H1 (cell line): ENCODE measurements at regions not wholly inside any gene's neighbourhood (a gene's known extent, or its start where the extent isn't known, plus 50 kb on each side); places are given as distances from the start of the nearest gene placed in this dataset.

Experiments used
- CBX8 ChIP-seq: fragments of 300-800, 300-1000 bp; sonication (generic); IDR thresholded peaks from 2 replicates; pipeline ENCODE4 v1.7.1; 2016; ENCODE audit warnings: low read depth, low read length, borderline replicate concordance
- CHD1 ChIP-seq: IDR thresholded peaks from 2 replicates; pipeline ENCODE4 v1.6.1; 2012; ENCODE audit warnings: low read depth, low read length, improper control_type of control experiment
- CREB1 ChIP-seq: IDR thresholded peaks from 2 replicates; pipeline ENCODE4 v1.6.1; 2012; ENCODE audit warnings: inconsistent platforms
- NANOG ChIP-seq: IDR thresholded peaks from 2 replicates; pipeline ENCODE4 v1.6.1; 2011; ENCODE audit warnings: low read length, low read depth, mild to moderate bottlenecking, inconsistent platforms; ENCODE audit not compliant: insufficient read depth, poor library complexity, severe bottlenecking
- PHF8 ChIP-seq: fragments of 200-600 bp; sonication (generic); conservative IDR thresholded peaks from 2 replicates; pipeline ENCODE4 v1.7.1; 2012; ENCODE audit warnings: low read depth, mild to moderate bottlenecking, inconsistent platforms, low read length, moderate library complexity
- POLR2AphosphoS5 ChIP-seq: IDR thresholded peaks from 2 replicates; pipeline ENCODE4 v1.6.1; 2011; ENCODE audit warnings: low read depth, low read length
- SUZ12 ChIP-seq: fragments of 200-600 bp; sonication (generic); IDR thresholded peaks from 2 replicates; pipeline ENCODE4 v1.6.1; 2012; ENCODE audit warnings: mild to moderate bottlenecking, inconsistent platforms, low read length, moderate library complexity, mixed read lengths
- TAF7 ChIP-seq: optimal IDR thresholded peaks from 2 replicates; pipeline ENCODE3; 2011; ENCODE audit warnings: low read depth, mild to moderate bottlenecking, inconsistent platforms, low read length, moderate library complexity, borderline replicate concordance
- TF ChIP-seq, protein P1 (sequence below): fragments of 300-600 bp; sonication (generic); IDR thresholded peaks from 2 replicates; pipeline ENCODE4 v1.7.1; 2012; ENCODE audit warnings: low read length, moderate library complexity, mild to moderate bottlenecking, inconsistent platforms; ENCODE audit not compliant: insufficient replicate concordance

GRCh38 chr7:79622781-79623180 is 169.3 kb upstream of the MAGI2 start (continued):
- TF ChIP-seq, protein P1, sequence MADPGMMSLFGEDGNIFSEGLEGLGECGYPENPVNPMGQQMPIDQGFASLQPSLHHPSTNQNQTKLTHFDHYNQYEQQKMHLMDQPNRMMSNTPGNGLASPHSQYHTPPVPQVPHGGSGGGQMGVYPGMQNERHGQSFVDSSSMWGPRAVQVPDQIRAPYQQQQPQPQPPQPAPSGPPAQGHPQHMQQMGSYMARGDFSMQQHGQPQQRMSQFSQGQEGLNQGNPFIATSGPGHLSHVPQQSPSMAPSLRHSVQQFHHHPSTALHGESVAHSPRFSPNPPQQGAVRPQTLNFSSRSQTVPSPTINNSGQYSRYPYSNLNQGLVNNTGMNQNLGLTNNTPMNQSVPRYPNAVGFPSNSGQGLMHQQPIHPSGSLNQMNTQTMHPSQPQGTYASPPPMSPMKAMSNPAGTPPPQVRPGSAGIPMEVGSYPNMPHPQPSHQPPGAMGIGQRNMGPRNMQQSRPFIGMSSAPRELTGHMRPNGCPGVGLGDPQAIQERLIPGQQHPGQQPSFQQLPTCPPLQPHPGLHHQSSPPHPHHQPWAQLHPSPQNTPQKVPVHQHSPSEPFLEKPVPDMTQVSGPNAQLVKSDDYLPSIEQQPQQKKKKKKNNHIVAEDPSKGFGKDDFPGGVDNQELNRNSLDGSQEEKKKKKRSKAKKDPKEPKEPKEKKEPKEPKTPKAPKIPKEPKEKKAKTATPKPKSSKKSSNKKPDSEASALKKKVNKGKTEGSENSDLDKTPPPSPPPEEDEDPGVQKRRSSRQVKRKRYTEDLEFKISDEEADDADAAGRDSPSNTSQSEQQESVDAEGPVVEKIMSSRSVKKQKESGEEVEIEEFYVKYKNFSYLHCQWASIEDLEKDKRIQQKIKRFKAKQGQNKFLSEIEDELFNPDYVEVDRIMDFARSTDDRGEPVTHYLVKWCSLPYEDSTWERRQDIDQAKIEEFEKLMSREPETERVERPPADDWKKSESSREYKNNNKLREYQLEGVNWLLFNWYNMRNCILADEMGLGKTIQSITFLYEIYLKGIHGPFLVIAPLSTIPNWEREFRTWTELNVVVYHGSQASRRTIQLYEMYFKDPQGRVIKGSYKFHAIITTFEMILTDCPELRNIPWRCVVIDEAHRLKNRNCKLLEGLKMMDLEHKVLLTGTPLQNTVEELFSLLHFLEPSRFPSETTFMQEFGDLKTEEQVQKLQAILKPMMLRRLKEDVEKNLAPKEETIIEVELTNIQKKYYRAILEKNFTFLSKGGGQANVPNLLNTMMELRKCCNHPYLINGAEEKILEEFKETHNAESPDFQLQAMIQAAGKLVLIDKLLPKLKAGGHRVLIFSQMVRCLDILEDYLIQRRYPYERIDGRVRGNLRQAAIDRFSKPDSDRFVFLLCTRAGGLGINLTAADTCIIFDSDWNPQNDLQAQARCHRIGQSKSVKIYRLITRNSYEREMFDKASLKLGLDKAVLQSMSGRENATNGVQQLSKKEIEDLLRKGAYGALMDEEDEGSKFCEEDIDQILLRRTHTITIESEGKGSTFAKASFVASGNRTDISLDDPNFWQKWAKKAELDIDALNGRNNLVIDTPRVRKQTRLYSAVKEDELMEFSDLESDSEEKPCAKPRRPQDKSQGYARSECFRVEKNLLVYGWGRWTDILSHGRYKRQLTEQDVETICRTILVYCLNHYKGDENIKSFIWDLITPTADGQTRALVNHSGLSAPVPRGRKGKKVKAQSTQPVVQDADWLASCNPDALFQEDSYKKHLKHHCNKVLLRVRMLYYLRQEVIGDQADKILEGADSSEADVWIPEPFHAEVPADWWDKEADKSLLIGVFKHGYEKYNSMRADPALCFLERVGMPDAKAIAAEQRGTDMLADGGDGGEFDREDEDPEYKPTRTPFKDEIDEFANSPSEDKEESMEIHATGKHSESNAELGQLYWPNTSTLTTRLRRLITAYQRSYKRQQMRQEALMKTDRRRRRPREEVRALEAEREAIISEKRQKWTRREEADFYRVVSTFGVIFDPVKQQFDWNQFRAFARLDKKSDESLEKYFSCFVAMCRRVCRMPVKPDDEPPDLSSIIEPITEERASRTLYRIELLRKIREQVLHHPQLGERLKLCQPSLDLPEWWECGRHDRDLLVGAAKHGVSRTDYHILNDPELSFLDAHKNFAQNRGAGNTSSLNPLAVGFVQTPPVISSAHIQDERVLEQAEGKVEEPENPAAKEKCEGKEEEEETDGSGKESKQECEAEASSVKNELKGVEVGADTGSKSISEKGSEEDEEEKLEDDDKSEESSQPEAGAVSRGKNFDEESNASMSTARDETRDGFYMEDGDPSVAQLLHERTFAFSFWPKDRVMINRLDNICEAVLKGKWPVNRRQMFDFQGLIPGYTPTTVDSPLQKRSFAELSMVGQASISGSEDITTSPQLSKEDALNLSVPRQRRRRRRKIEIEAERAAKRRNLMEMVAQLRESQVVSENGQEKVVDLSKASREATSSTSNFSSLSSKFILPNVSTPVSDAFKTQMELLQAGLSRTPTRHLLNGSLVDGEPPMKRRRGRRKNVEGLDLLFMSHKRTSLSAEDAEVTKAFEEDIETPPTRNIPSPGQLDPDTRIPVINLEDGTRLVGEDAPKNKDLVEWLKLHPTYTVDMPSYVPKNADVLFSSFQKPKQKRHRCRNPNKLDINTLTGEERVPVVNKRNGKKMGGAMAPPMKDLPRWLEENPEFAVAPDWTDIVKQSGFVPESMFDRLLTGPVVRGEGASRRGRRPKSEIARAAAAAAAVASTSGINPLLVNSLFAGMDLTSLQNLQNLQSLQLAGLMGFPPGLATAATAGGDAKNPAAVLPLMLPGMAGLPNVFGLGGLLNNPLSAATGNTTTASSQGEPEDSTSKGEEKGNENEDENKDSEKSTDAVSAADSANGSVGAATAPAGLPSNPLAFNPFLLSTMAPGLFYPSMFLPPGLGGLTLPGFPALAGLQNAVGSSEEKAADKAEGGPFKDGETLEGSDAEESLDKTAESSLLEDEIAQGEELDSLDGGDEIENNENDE: no peak
- TF ChIP-seq CHD1: no peak
- TF ChIP-seq CREB1: no peak
- TF ChIP-seq NANOG: no peak
- no peak for TF ChIP-seq SUZ12
- no peak for TF ChIP-seq CBX8
- TF ChIP-seq POLR2AphosphoS5: no peak
- TF ChIP-seq TAF7: no peak
- no peak for TF ChIP-seq PHF8
